ENCODE measurements at regions not wholly inside any gene's neighbourhood (a gene's known extent, or its start where the extent isn't known, plus 50 kb on each side); places are given as distances from the start of the nearest gene placed in this dataset.

DNA sequence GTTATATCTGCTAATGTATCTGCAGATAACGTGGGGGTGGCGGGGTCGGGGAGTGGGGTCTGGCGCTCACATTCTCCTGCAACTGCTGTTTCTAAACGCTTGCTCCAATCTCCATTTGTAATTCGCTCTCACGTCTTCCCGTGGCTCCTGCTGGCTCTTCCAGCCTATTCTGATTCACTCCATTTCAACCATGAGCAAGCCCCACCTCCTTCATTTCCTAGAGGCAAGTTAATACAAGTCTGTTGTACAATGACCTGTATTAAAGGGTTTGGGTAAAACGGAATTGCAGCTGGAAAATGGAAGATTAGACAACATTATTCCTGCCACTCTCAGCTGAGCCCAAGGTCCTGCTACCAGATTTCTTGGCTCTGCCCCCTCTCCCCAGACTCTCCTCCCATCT lies 132.3 kb downstream of the CSNK2A3 start:
- no peak for TF ChIP-seq ZFX (IDR thresholded peaks at IDR 0.05)
- TF ChIP-seq, protein P1, sequence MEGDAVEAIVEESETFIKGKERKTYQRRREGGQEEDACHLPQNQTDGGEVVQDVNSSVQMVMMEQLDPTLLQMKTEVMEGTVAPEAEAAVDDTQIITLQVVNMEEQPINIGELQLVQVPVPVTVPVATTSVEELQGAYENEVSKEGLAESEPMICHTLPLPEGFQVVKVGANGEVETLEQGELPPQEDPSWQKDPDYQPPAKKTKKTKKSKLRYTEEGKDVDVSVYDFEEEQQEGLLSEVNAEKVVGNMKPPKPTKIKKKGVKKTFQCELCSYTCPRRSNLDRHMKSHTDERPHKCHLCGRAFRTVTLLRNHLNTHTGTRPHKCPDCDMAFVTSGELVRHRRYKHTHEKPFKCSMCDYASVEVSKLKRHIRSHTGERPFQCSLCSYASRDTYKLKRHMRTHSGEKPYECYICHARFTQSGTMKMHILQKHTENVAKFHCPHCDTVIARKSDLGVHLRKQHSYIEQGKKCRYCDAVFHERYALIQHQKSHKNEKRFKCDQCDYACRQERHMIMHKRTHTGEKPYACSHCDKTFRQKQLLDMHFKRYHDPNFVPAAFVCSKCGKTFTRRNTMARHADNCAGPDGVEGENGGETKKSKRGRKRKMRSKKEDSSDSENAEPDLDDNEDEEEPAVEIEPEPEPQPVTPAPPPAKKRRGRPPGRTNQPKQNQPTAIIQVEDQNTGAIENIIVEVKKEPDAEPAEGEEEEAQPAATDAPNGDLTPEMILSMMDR (conservative IDR thresholded peaks at IDR 0.05): no peak
- no peak overlapping the region for H3K27ac ChIP-seq

DNA sequence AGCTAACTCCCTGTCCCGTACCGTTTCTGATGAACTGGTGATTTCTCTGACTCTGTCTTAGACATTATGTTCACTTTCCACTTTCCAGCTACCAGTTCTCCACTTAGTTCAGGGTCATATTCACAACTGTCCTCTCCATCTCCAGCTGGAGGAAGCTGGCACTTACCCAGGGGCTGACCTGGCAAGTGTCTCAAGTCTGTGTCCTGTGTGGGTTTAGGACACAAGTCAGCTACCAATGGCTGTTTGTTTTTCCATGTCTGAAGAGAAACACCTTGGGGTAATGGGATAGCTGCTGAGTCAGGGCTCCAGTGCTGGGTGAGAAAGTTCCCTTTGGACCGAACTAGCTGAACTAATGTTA lies 134.4 kb downstream of the CSNK2A3 start:
- H3K27ac ChIP-seq: peak overlapping the region; percentile 43
- TF ChIP-seq, protein P1 (conservative IDR thresholded peaks at IDR 0.05): no peak
- no peak for TF ChIP-seq ZFX (IDR thresholded peaks at IDR 0.05)

DNA sequence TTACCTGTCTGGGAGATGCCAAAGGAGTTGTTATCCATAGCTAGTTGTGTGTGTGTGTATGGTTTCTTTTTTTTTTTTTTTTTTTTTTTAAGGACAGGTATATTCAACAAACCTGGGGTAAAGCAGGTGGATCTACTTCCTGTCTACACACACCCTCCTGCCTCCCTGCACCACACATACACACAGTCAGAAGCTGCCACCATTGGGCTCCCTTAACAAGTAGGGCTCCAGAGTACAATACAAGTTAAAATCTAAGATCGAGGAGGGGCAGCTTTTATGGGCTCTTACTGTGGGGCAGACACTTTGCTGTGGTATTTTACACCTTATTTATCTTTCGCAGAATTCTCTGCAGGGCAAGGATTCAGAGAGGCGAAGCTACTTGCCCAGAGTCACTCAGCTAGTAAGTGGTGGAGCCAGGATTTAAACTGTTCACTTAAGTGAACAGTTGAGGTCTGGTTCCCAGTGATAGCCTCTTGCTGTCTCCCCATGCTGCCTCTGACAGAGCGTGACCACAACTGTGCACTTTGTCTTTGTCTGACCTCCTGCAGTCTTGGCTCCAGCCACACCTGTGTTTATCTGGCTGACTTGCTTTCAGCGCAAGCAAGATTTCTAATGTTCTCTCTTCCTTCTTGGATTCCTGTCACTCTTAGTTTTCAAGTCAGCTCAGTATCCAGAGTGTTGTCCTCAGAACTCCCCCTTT lies 135.0 kb downstream of the CSNK2A3 start:
- TF ChIP-seq, protein P1 (conservative IDR thresholded peaks at IDR 0.05): no peak
- no peak for TF ChIP-seq ZFX (IDR thresholded peaks at IDR 0.05)
- H3K27ac ChIP-seq: peak overlapping the region; percentile 43

DNA sequence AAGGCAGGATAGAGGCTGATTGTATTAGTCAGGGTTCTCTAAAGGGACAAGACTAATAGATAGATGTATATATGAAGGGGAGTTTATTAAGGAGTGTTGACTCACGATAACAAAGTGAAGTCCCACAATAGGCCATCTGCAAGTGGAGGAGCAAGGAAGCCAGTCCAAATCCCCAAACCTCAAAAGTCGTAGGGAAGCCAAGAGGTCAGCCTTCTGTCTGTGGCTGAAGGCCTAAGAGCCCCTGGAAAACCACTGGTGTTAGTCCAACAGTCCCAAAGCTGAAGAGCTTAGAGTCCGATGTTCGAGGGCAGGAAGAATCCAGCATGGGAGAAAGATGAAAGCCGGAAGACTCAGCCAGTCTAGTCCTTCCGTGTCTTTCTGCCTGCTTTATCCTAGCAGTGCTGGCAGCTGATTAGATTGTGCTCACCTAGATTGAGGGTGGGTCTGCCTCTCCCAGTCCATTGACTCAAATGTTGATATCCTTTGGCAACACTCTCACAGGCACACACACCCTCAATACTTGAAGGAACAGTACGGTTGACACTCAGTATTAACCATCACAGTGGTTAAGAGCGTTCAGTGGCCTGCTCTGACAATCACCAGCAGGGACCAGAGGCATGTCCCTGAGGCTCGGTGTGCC lies 135.6 kb downstream of the CSNK2A3 start:
- H3K27ac ChIP-seq: peak overlapping the region; percentile 5; the same call in 1 of the 2 replicates
- TF ChIP-seq, protein P1 (conservative IDR thresholded peaks at IDR 0.05): no peak
- no peak for TF ChIP-seq ZFX (IDR thresholded peaks at IDR 0.05)

DNA sequence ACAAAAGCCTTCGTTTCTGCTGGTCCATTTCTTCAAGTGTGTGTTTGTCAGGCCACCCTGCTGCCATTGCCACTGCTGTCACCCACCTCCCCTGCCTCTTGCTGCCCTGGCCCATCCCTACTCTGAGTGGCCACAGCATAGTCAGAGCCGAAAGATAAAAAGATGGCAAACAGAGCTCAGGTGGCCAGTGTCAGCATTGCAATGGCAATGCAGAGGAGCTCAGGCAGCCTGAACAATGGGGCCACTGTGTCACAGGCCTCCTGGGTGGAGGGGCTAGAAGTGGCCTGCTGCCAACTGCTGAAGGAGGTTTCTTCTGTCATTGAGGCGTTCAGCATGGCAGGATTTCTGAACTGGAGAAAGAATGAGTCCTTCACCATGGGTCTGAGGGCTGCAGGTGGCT lies 137.1 kb downstream of the CSNK2A3 start:
- TF ChIP-seq, protein P1 (conservative IDR thresholded peaks at IDR 0.05): no peak
- no peak overlapping the region for H3K27ac ChIP-seq

DNA sequence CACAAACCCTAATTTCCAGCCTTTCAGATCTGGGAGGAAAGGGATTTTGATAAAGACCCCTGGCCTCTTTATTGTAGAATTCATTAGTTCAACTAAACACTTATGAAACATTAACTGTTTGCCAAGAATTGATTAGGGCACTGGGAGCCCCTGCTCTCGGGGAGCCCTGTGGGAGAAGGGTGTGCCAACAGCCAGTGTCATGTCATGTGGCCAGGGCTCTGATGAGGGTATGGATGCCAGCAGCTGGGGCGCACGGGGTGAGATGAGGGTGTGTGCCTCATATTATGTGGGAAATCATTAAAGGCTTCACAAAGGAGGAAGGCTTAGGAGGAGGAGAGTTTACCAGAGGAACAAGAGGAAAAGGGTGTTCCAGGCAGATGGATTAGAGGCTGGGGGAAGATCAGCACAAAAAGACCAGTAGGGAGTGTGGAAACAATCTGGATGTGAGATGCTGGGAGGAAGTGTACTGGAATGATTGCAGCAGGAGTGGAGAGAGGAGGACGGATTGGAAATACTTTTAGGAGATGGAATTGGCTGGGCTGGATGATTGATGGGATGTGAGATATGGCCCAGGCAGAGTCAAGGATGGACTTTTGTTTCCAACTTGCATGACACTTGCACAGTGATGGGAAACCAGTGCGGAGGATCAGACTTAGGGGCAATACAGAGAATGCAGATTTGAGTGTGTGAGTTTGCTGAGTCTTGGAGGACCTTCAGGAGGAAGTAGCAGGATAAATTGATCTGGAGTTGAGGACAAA lies 137.8 kb downstream of the CSNK2A3 start:
- TF ChIP-seq, protein P1 (conservative IDR thresholded peaks at IDR 0.05): no peak
- no peak for TF ChIP-seq ZFX (IDR thresholded peaks at IDR 0.05)
- no peak overlapping the region for H3K27ac ChIP-seq

DNA sequence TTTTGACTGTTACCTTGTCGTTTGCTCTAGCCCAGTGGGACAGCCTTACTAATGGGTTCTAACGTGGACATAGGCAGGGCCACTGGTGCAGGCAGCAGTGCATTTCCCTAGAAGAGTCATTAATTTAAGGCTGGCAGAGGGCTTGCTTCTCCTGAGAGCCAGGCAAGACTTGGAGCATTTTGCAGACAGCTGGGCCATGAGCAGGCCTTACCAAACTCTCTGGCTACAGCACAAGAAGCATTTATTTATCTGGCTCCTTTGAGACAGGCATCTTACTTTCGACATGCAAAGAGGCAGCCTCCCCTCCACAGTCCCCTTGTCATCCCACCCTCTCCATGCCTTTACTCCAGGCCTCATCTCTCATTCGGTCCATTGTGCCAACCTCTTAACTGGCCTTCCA lies 139.9 kb downstream of the CSNK2A3 start:
- TF ChIP-seq ZFX (IDR thresholded peaks at IDR 0.05): no peak
- TF ChIP-seq, protein P1 (conservative IDR thresholded peaks at IDR 0.05): no peak
- H3K27ac ChIP-seq: no peak overlapping the region
